GM04503 (cell line): ENCODE measurements at regions not wholly inside any gene's neighbourhood (a gene's known extent, or its start where the extent isn't known, plus 50 kb on each side); places are given as distances from the start of the nearest gene placed in this dataset.
A peak's percentile ranks its signal among the peaks of the same experiment; 100 is the strongest.
"Not testable (repeated sequence)": the region's sequence is repeated elsewhere in the genome, so short reads cannot be mapped to it uniquely, and the experiment has no call there.

Source experiments
- DNase-seq: peaks from one replicate; pipeline ENCODE4 v3.0.0-alpha.2; 2012; ENCODE audit warnings: low read depth

DNA sequence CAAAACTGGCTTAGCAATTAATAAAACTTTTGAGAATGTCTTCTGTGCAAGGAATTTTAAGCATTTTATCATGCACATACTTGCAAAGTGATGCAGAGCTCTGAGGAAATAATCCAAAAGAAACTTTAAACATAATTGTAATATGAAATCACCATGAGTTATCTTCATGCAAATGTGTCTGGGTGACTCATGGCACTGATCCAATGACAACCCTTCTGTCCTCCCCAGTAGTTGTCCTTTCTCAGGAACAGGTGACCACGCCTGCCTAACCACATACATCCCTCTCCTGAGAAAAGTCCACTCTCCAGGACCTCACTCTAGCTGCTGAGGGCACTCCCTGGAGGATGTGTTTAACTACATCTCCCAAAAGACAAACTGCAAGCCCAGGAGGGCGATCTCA is 530.6 kb upstream of the IL12A start:
- DNase-seq, result peak; percentile 93

DNA sequence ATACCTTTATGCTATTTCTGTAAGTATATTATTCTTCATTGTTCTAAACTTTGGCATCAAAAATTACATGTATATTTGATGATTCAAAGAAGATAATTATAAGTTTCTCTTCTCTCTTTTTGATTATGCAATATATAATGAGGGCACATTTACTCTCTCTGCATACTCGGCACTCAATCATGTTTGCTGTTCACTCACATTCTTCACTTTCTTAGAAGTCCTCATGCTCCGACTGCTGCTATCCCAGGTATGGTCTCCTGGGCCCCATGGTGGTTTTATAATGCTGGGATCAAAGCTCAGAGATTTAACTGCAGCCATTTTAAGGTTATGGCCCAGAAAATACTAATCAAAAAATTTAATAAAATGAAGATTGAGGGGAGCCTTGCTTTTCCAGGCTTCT is 529.7 kb upstream of the IL12A start:
- DNase-seq, result no peak

DNA sequence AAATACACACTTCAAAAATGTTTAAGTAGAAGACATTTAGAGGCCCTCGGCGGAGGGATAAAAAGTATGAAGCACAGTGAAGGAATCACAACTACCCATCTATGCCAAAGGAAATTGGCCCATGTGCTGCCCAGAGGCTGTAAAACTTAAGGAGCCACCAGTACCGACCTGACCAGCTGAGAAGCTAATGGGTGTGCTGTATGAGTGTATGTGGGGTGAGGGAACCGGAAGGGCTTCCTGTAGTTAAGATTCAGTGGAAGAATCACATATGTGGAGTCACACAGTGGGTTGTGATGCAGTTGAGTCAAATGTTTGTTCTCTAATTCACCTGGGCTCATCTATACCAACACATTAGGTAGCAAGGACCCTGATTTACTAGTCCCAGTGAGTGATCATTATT is 516.0 kb upstream of the IL12A start:
- DNase-seq, result no peak

DNA sequence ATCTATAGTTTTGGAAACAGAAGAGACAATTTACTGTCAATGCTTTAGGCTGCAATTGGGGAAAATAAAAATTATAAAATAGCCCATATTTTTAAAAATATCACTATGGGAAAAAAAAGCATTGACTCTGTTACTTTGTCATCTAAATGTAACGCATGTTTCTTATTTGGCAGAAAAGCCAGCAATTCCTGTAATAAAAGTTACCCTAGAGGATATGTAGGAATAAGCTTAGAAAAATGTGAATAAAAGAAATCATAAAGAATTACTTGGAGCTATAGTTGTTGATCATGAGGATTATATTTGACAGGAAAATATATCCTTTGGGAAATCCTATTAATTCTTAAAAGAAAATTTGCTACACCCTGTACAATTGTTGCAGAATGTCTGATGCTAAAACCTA is 515.4 kb upstream of the IL12A start:
- DNase-seq, result no peak

DNA sequence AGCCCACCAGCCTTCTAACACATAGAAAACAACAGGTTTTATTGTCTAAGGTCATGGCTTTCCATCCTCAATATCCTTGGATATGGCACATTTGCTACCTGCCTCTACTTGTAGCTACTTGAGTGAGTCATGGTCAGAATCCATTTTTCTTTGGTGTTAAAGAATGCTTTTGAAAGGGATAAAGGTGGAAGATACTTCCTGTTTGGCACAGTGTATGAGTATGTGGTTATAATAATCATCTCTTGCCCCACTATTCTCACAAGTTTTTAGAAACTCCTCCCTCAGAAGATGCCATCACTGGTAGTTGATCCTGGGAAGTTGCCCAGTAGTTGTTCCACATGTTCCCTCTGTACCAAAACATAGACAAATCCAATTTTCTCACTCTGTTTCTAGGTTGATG is 508.6 kb upstream of the IL12A start:
- DNase-seq, result no peak

DNA sequence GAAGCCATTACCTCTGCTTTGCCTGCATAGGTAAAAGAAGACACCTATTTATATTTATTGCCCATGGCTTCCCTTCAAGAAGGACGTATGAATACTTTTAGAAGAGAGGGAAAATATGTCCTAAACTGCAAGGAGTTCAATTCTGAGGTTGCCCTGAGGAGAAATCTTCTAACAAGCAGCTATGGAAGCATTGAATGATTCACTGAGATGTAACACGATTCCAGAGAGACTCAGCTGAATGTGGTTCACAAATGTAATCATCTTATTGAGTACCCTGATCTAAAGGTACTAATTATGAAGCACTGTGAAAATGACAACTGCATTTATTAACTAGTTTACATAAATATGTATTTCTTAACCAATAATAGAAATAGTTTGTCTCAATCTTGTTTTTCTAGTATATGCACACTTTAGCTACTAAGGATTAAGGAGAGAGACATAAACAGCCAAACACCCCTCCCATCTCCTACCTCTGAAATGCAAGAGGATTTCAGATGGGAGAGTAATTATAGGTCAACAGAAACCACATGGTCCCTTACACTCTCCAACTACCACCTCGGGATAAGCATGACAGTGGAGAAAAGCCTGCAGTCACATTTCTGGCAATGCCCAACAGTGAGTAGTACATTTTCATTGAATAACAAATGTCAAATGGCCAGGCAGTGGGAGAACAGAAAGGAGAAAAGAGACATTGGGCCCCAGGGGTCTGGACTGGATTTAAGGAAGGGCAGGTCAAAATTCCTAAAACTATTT is 506.2 kb upstream of the IL12A start:
- no peak for DNase-seq

DNA sequence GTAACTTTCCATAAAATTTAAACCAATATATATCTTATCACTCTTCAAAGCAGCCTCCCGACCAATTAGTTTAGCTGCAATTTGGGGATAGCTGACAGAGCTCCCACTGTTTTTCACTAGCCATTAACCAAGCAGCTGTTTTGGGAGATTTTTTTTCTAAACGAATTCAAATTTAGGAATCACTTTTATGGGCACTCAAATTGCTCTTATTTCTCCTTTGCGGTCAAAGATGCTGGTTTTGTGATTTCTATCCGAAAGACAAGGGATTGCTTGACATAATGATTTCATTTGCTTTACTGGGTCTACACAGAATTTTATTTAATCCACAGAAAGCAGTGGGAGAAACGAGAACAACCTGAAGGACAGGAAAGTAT is 505.7 kb upstream of the IL12A start:
- no peak for DNase-seq

DNA sequence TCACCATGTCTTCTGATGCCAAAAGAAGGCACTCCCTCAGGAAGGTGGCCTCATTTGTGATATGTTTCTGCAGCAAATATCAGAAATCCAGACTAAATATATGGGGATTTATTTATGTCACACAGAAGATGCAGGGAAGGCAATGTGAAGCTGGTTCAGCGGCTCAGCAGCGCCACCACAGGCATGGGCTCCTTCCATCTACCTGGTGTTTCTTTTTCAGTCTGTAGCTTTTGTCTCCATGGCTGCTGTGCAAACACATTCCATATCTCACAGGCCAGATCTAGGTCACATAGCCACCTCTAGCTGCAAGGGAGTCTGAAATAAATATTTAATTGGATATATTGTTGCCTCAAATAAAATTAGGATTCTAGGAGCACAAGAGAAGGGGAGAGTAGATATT is 502.1 kb upstream of the IL12A start:
- DNase-seq, result no peak

GRCh38 chr3:159487304-159487703 is 501.3 kb upstream of the IL12A start:
- no peak for DNase-seq

GRCh38 chr3:159488602-159489001 is 500.0 kb upstream of the IL12A start:
- no peak for DNase-seq

GRCh38 chr3:159497361-159497760 is 491.3 kb upstream of the IL12A start:
- DNase-seq, result no peak

GRCh38 chr3:159499031-159499793 is 489.4 kb upstream of the IL12A start:
- no peak for DNase-seq

DNA sequence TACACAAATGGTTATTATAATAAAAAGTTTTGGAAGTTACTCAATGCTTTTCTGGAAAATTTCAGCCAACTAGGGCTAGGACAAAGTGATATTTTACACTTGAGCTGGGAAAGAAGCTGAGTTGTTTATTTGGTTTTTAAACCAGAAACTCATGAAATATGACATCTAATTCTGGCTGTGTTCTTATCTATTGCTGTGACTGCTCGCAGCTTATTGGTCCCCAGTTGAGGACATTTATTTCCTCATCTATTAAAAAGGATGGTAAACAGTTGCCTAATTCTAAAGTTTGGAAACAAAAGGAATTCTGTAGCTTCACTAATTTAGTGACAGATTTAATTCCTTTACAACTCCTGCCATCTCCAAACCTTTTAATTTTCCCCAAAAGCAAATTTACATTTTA is 487.6 kb upstream of the IL12A start:
- DNase-seq, result no peak

DNA sequence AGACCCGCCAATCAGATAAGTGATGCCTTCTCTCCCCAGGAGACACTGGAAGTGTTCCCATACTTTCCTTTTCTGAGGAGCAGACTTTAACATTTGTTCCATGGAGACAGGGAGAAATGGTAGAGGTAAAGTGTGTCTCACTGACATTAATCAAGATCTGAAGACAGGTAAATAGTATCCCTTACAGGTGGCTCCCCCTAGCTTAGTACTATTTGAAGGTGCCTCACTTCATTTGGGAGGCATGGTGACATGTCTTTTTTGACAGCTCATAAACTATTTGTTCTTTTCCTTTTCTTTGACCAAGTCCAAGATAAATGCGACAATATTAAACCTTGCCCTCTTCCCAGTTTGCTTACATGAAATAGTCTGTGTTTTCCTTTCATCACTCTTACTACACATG is 485.6 kb upstream of the IL12A start:
- DNase-seq, result no peak

DNA sequence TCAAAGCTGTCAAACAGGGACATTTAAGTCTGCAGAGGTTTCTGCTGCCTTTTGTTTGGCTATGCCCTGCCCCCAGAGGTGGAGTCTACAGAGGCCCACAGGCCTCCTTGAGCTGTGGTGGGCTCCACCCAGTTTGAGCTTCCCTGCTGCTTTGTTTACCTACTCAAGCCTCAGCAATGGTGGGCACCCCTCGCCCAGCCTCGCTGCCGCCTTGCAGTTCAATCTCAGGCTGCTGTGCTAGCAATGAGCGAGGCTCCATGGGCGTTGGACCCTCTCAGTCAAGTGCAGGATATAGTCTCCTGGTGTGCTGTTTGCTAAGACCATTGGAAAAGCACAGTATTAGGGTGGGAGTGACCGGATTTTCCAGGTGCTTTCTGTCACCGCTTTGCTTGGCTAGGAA is 477.6 kb upstream of the IL12A start:
- DNase-seq, result not testable (repeated sequence)

DNA sequence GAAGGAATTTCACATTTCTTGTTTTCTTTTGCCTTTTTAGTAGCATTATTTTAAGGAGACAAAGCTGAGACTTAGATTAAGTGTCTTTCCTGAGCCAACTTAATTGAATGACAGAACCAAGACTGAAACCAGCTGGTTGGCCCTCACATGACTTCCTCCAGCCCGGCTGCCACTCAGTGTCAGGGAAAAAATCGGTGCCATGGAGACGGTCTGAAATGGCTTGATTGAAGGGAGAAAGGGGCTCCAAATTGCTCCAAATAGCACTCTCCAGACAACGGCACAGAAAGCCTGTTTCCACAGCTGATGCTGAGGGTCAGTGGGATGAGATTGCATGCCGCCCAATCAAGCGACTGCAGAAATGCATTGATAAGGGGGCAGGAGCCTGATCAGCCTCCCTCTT is 475.2 kb upstream of the IL12A start:
- no peak for DNase-seq

- DNase-seq, result no peak
These were observed 474.7 kb upstream of the IL12A start for GRCh38 chr3:159513867-159514380.

DNA sequence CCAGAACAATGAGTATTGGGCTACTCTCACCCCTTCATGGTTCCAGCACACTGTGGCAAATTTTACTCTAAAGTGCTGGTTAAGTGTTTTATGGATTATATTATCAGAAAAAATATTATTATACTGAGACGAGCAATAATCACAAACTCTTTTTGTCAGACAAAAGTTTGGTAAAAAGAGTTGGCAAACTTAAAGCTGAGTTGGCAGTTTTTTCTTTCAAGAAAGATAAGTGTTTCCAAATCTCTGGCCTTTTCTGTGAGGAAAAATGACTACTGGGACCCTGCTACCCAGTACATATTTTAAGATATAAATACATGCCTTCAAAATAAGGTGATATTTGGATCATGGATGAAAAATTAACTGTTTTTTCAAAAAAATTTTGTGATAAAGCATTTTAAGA is 471.5 kb upstream of the IL12A start:
- no peak for DNase-seq

GRCh38 chr3:159520638-159521037 is 468.0 kb upstream of the IL12A start:
- no peak for DNase-seq

DNA sequence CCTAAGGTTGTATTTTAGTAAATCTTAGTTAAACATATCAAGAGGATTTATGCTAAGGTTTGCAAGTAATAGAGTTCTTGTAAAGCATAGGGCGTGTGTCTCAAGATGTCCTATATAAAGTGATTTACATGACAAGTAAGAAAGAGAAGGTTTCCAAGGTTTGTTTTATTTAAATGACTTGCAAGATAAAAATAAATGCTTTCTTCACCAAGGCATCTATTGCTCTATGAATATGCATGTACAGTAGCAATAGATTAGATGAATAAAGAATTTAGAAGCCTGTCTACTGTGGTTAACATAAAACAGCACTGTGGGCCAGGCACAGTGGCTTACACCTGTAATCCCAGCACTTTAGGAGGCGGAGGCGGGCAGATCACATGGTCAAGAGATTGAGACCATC is 466.4 kb upstream of the IL12A start:
- DNase-seq, result no peak

DNA sequence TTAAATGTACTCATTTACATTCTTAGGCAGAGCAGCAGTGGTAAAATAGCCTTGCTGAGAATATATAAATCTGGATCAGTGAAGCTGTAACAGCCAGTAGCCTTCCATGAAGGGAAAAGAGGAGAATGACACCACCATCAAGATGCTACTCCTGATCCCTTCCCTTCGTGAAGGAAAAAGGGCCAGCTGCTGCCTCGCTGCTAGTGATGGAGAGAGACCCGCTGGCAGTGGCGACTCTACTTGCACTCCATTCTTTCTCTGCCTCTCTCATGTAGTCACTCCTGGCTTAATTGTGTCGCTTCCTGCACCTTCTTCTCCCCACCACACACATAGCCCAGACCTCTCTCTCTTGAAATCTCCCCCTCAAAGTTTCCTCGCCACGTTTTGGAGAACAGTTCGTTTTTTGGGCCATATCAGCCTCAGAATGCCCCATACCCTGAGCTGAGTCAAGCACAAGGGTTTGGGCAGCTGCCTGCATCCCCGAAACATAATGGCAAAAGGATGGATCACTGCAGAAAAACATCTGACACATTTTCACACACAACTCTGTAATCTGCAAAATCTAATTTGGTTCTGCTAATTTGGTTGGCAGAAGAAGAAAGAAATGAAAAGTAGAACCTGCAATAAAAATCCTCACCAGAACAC is 460.3 kb upstream of the IL12A start:
- DNase-seq, result no peak

- no peak for DNase-seq
These were observed 456.1 kb upstream of the IL12A start for GRCh38 chr3:159532577-159532976.

DNA sequence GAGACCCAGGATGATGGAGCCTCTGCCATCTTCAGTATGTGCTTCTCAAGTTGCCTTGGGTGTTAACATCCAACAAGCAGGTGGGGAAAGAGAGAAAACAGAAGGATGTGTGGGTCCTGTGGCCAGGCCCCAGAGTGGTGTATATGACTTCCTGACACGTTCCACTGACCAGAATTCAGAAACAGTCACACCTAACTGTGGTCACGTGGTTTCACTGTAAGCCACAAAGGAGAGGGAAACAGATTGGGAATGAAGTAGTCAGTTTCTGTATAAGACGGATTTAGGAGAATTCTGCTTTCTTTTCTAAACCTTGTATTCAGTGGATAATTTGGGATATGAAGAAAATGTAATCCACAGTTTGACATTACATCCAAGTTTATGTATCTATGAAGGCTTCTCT is 454.1 kb upstream of the IL12A start:
- no peak for DNase-seq
